Kidney epithelial cell (primary cell): ENCODE measurements at regions not wholly inside any gene's neighbourhood (a gene's known extent, or its start where the extent isn't known, plus 50 kb on each side); places are given as distances from the start of the nearest gene placed in this dataset.

Source experiments
- DNase-seq: peaks from one replicate; pipeline ENCODE4 v3.0.0-alpha.2; 2010; ENCODE audit warnings: low read depth
- H3K27me3 ChIP-seq: 2 replicates; pipeline ENCODE4 v1.6.0; 2011; ENCODE audit warnings: low read length; ENCODE audit not compliant: control insufficient read depth, insufficient read depth
- H3K36me3 ChIP-seq: 2 replicates; pipeline ENCODE4 v1.5.1; 2011; ENCODE audit warnings: low read length; ENCODE audit not compliant: control insufficient read depth, insufficient read depth
- H3K4me3 ChIP-seq: 2 replicates; pipeline ENCODE4 v1.5.1; 2011; ENCODE audit warnings: low read depth, mild to moderate bottlenecking, control low read depth, low read length
- TF ChIP-seq, protein P1 (sequence below): IDR thresholded peaks from 2 replicates; pipeline ENCODE4 v1.5.1; 2011; ENCODE audit warnings: mild to moderate bottlenecking, moderate library complexity, low read length, control low read depth, inconsistent platforms; ENCODE audit not compliant: insufficient read depth, poor library complexity, severe bottlenecking

DNA sequence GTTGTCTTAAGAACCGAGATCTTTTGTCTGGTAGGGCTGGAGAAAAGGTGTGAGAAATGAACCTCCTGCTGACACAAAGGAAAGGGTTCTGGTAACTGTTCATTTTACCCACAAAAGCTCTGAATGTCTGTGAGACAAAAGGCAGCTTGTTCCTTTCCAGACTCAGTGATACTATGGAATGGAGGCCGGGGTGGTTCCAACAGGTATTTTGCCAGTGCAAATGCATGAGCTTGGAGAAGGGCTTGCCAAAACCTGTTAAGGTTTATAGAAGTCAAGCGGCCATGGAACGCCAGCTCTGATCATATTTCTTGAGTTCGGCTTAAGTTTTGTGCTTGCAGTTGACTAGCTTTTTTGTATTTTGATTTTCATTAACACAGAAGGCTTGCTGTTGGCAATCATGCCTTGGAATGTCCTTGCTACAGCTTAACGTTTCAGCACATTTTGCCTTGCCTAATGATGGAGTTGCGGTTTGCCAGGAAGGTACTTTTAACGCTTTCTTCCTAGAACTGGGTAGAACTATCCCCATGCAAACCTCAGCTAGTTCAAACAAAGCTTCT lies 328.6 kb downstream of the PIK3R1 start:
- Histone ChIP-seq H3K27me3 (no peaks in the 10 kb centered on the region), H3K4me3 (no peak overlapping the region), H3K36me3 (no peaks in the 10 kb centered on the region)
- no peak for DNase-seq
- TF ChIP-seq, protein P1, sequence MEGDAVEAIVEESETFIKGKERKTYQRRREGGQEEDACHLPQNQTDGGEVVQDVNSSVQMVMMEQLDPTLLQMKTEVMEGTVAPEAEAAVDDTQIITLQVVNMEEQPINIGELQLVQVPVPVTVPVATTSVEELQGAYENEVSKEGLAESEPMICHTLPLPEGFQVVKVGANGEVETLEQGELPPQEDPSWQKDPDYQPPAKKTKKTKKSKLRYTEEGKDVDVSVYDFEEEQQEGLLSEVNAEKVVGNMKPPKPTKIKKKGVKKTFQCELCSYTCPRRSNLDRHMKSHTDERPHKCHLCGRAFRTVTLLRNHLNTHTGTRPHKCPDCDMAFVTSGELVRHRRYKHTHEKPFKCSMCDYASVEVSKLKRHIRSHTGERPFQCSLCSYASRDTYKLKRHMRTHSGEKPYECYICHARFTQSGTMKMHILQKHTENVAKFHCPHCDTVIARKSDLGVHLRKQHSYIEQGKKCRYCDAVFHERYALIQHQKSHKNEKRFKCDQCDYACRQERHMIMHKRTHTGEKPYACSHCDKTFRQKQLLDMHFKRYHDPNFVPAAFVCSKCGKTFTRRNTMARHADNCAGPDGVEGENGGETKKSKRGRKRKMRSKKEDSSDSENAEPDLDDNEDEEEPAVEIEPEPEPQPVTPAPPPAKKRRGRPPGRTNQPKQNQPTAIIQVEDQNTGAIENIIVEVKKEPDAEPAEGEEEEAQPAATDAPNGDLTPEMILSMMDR, result no peak

DNA sequence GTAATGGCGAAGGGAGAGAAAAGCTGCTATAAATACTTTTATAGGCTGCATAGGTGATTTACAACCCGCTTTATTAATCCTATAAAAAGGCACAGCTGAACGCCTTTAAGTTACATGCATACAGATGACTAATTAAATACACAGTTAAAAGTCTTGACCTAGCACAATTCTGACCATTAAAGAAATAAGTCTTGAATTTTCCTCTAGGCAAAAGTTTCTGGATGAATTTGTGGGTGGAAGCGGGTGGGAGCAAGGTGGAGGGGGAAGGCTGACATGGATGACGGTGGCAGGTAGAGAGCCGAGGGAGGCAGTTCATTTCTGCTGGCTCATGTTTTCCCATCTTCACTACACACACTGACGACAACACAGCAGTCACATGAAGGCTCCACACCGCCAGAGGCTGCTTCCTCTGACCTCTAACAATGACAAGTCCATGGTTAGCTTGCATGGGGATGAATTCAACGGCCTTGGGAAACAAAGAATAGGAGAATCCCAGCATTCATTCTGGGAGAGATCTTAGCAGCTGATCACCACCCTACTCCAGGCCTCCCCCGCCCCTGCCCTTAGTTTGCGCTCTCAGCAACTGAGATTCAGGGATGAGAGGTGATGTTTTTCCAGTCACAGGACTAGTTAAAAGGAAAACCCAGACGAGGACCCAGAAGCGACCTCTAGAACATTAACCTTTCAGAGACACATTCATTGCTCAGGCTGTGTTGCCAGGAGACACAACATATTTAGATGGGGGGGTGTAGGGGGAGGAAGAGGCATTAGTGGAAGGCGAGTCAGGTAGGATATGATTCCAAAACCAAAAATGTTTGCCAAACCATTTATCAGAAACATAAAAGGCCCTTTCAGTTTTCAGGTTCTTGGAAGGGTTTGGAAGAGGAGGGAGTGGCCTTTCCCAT lies 329.3 kb downstream of the PIK3R1 start:
- Histone ChIP-seq H3K36me3 (no peaks in the 10 kb centered on the region), H3K4me3 (no peak overlapping the region), H3K27me3 (no peaks in the 10 kb centered on the region)
- DNase-seq, result no peak
- TF ChIP-seq, protein P1, result no peak

DNA sequence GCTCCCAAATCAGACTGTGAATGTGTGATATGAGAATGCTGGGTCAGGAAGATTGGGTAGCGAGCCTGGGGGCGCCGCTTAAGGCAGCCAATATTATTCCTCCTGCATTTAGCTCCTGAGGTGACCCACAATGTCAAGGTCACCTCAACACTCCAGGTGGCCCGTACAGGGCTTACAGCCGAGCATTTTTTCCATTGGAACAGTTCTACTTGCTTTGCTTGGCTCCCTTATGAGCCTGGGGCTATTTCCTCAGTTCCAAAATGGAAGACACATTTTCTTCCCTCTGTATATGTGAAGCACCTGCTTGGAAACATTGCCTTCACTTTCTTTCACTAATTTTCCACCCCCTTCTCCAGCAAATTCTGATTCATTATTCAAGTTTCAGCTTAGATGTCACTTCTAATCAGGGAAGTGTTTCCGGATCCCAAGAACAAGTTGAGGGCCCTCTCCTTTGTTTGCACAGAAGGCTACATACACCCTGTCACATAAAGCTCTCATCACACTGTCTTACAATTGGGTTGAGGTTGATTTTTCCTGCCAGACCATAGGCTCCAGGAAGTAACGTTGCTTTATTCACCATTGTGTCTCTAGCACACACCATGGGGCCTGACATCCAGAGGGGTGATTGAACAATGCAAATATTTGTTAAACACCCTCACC lies 330.2 kb downstream of the PIK3R1 start:
- TF ChIP-seq, protein P1, result no peak
- Histone ChIP-seq H3K27me3 (no peaks in the 10 kb centered on the region), H3K36me3 (no peaks in the 10 kb centered on the region), H3K4me3 (no peak overlapping the region)
- DNase-seq, result no peak

- no peak for DNase-seq
- TF ChIP-seq, protein P1, result no peak
- Histone ChIP-seq H3K4me3 (no peak overlapping the region), H3K36me3 (no peaks in the 10 kb centered on the region), H3K27me3 (no peaks in the 10 kb centered on the region)
These were observed 331.5 kb downstream of the PIK3R1 start for GRCh38 chr5:68547056-68547455.

DNA sequence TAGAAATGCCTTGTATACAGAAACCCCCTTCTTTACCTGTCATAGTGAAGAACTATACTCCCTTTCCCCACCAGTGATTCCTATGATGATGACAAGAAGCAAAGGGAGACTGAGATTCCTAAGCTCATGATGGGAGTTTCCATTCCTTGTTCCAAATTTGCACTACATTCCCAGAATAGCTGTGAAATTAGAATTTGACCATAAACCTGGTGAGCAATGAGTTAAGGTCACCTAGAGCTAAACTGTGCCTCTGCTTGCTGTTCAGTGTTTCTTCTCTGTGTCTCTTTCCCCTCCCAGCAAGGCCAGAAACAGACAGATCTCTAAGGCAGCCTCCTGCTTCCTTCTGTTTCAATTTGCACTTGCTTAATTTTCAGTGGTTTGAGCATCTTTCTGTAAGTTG lies 332.1 kb downstream of the PIK3R1 start:
- H3K4me3 ChIP-seq, result no peak overlapping the region
- no peaks in the 10 kb centered on the region for H3K27me3 ChIP-seq
- TF ChIP-seq, protein P1, result no peak
- no peak for DNase-seq
- H3K36me3 ChIP-seq, result no peaks in the 10 kb centered on the region
